ENCODE measurements at regions not wholly inside any gene's neighbourhood (a gene's known extent, or its start where the extent isn't known, plus 50 kb on each side); places are given as distances from the start of the nearest gene placed in this dataset.

DNA sequence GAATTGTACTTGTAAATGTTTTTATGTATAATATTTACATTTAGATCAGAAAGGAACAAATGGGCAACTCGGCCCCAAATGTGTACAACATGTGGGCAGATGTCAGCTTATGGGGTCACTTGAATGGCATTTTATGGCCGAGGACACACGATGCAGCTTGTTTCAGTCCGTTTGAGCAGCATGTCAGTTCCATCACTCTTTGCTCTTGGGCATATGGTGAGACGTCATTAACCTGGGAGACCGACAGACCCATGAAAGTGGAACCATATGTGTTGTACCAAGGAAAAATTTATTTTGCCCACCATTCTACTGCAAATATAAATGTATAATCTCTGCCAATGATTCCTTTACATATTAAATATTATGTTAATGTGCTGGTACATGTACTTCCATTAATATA is 561.9 kb upstream of the SOX9 start (continued):
- TF ChIP-seq STAT6 (CRISPR knock-in tag; conservative IDR thresholded peaks at IDR 0.05; ENCODE audit: low read depth), result no peak
- no peak for TF ChIP-seq SMAD4 (CRISPR knock-in tag; IDR thresholded peaks at IDR 0.05)
- TF ChIP-seq, protein P1, sequence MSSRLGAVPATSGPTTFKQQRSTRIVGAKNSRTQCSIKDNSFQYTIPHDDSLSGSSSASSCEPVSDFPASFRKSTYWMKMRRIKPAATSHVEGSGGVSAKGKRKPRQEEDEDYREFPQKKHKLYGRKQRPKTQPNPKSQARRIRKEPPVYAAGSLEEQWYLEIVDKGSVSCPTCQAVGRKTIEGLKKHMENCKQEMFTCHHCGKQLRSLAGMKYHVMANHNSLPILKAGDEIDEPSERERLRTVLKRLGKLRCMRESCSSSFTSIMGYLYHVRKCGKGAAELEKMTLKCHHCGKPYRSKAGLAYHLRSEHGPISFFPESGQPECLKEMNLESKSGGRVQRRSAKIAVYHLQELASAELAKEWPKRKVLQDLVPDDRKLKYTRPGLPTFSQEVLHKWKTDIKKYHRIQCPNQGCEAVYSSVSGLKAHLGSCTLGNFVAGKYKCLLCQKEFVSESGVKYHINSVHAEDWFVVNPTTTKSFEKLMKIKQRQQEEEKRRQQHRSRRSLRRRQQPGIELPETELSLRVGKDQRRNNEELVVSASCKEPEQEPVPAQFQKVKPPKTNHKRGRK (CRISPR knock-in tag; IDR thresholded peaks at IDR 0.05; ENCODE audit: borderline replicate concordance), result no peak
- TF ChIP-seq MAX (CRISPR knock-in tag; IDR thresholded peaks at IDR 0.05), result no peak

GRCh38 chr17:71572343-71572742 is 548.5 kb upstream of the SOX9 start:
- ChIA-PET CTCF (no interaction called here), POLR2A (no interaction called here)
- H3K4me3 Mint-ChIP-seq, result no peak overlapping the region
- H3K4me1 Mint-ChIP-seq, result 0 out of 2 replicates have a peak, but pooled peaks cover 3% of the 10 kb centered on the region
- no peaks in the 10 kb centered on the region; the same call in 1 of the 2 replicates for H3K27me3 Mint-ChIP-seq (ENCODE audit: low read depth)
- ATAC-seq (no peak), DNase-seq (ENCODE audit: low spot score) (no peak)
- H3K9me3 Mint-ChIP-seq, result peaks cover 17% of the 10 kb centered on the region
- peak overlapping the region; percentile 33; the same call in 1 of the 2 replicates for H3K27ac Mint-ChIP-seq
- no peaks in the 10 kb centered on the region for H3K36me3 Mint-ChIP-seq
- TF ChIP-seq AR (CRISPR knock-in tag; IDR thresholded peaks at IDR 0.05) (no peak), SMAD4 (CRISPR knock-in tag; IDR thresholded peaks at IDR 0.05) (no peak), GTF2I (CRISPR knock-in tag; conservative IDR thresholded peaks at IDR 0.05) (no peak), USF1 (CRISPR knock-in tag; IDR thresholded peaks at IDR 0.05) (no peak), AFF4 (CRISPR knock-in tag; IDR thresholded peaks at IDR 0.05; ENCODE audit: borderline replicate concordance) (no peak), NFE2L1 (CRISPR knock-in tag; IDR thresholded peaks at IDR 0.05) (no peak), ELF4 (CRISPR knock-in tag; IDR thresholded peaks at IDR 0.05; ENCODE audit: low read depth) (no peak), FOXP1 (CRISPR knock-in tag; IDR thresholded peaks at IDR 0.05; ENCODE audit: borderline replicate concordance) (no peak), ZNF317 (CRISPR knock-in tag; IDR thresholded peaks at IDR 0.05; ENCODE audit: borderline replicate concordance, low read depth) (no peak), IRF1 (CRISPR knock-in tag; IDR thresholded peaks at IDR 0.05) (no peak), ZNF281 (CRISPR knock-in tag; IDR thresholded peaks at IDR 0.05) (no peak), ZNF263 (CRISPR knock-in tag; IDR thresholded peaks at IDR 0.05; ENCODE audit: low read depth) (no peak), SP1 (CRISPR knock-in tag; conservative IDR thresholded peaks at IDR 0.05) (no peak)
- TF ChIP-seq, protein P2, sequence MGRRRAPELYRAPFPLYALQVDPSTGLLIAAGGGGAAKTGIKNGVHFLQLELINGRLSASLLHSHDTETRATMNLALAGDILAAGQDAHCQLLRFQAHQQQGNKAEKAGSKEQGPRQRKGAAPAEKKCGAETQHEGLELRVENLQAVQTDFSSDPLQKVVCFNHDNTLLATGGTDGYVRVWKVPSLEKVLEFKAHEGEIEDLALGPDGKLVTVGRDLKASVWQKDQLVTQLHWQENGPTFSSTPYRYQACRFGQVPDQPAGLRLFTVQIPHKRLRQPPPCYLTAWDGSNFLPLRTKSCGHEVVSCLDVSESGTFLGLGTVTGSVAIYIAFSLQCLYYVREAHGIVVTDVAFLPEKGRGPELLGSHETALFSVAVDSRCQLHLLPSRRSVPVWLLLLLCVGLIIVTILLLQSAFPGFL (CRISPR knock-in tag; IDR thresholded peaks at IDR 0.05; ENCODE audit: borderline replicate concordance), result no peak
- TF ChIP-seq, protein P3, sequence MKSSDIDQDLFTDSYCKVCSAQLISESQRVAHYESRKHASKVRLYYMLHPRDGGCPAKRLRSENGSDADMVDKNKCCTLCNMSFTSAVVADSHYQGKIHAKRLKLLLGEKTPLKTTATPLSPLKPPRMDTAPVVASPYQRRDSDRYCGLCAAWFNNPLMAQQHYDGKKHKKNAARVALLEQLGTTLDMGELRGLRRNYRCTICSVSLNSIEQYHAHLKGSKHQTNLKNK (CRISPR knock-in tag; IDR thresholded peaks at IDR 0.05), result no peak
